GM19324 (cell line): ENCODE measurements at regions not wholly inside any gene's neighbourhood (a gene's known extent, or its start where the extent isn't known, plus 50 kb on each side); places are given as distances from the start of the nearest gene placed in this dataset.

Experiments
- ATAC-seq: cut with Tn5 transposase; IDR thresholded peaks from one replicate; pipeline ENCODE4 v1.9.1; 2021; ENCODE audit warnings: mild to moderate bottlenecking, moderate library complexity; ENCODE audit not compliant: unreplicated experiment, low FRiP score

GRCh38 chrX:30955687-30956086 is 66.6 kb upstream of the TAB3 start:
- ATAC-seq, result no peak

- no peak for ATAC-seq
Observed at GRCh38 chrX:30951003-30951402, 61.9 kb upstream of the TAB3 start.

- no peak for ATAC-seq
Observed at GRCh38 chrX:30950391-30950790, 61.3 kb upstream of the TAB3 start.

GRCh38 chrX:30949554-30949953 is 60.5 kb upstream of the TAB3 start:
- no peak for ATAC-seq

GRCh38 chrX:30948626-30949025 is 59.6 kb upstream of the TAB3 start:
- no peak for ATAC-seq

GRCh38 chrX:30948051-30948450 is 59.0 kb upstream of the TAB3 start:
- no peak for ATAC-seq

GRCh38 chrX:30943984-30944383 is 54.9 kb upstream of the TAB3 start:
- ATAC-seq, result no peak

- no peak for ATAC-seq
Observed at GRCh38 chrX:30941898-30942297, 52.8 kb upstream of the TAB3 start.

GRCh38 chrX:30939928-30940327 is 50.9 kb upstream of the TAB3 start:
- no peak for ATAC-seq
